ENCODE measurements at regions not wholly inside any gene's neighbourhood (a gene's known extent, or its start where the extent isn't known, plus 50 kb on each side); places are given as distances from the start of the nearest gene placed in this dataset.

GRCh38 chr10:89915021-89915420, 213.6 kb downstream of the KIF20B start:
- no peaks in the 10 kb centered on the region for H3K36me3 ChIP-seq
- no peak overlapping the region for H3K9ac ChIP-seq (ENCODE audit: low read depth in 2 of 2, low read length in 2 of 2)
- H3K27me3 ChIP-seq, result no peaks in the 10 kb centered on the region
- H3K4me1 ChIP-seq, result no peaks in the 10 kb centered on the region
- no peak overlapping the region for H3K4me3 ChIP-seq
- intact Hi-C loops (cut with DNase I), result no loop called here
- H3K9me3 ChIP-seq, result no peaks in the 10 kb centered on the region
- no peak for DNase-seq
- H3K27ac ChIP-seq, result no peak overlapping the region
- no peak for TF ChIP-seq CTCF (IDR thresholded peaks at IDR 0.05)

DNA sequence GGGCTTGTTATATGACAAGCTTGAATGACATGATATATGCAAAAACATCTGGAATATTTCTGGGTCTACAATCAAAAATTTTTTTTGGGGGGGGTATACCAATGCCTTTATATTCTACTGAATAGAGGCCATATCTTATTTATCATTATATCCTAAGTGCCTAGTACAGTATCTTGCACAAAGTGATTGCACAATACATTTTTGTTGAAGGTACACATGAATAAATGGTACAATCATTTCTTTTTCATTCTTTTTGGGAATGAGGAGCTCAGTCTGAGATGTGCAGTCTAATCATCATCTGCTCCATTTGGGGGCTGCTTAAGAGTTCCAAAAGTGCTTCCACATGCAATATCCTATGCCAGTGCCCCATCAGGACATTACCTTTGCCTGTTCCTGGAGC, 214.6 kb downstream of the KIF20B start:
- Histone ChIP-seq H3K27me3 (no peaks in the 10 kb centered on the region), H3K36me3 (no peaks in the 10 kb centered on the region), H3K27ac (no peak overlapping the region), H3K9me3 (no peaks in the 10 kb centered on the region), H3K9ac (ENCODE audit: low read depth in 2 of 2, low read length in 2 of 2) (no peak overlapping the region), H3K4me1 (no peaks in the 10 kb centered on the region), H3K4me3 (no peak overlapping the region)
- TF ChIP-seq CTCF (IDR thresholded peaks at IDR 0.05), result no peak
- no peak for DNase-seq
- intact Hi-C loops (cut with DNase I), result no loop called here

DNA sequence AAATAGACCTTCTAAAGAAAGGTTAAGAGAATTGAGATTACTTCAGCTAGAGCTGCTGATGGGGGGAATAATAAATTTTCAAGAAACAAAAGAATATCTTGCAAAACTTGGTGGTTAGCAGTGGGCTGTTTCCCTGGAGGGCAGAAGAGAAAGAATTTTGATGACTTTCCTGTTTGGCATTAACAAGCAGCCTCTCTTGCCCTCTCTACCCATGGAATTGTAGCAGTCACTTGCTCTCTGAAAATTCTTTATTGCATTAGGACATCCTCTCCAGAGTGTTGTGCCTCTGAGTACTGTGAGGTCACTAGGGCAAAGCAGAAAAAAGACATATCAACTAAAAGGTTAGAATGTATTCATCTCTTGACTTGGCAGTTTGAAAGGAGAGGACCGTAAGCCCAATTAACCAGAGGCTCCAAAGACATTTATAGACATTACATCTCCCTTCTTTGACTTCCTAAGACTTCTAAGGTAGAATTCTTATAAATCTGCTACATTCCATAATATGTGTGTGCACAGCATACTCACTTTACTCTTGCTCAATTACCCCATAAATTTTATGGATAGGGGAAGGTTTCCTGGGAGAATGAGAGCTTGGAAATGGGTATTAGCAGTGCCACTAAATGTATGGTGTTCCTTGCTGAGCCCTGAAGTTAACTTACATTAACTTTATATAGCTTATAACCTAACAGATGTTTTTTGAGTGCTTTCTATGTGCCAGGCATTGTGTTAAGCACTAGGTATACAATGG, 215.3 kb downstream of the KIF20B start:
- intact Hi-C loops (cut with DNase I), result no loop called here
- H3K36me3 ChIP-seq, result no peaks in the 10 kb centered on the region
- H3K4me3 ChIP-seq, result no peak overlapping the region
- no peak overlapping the region for H3K27ac ChIP-seq
- no peaks in the 10 kb centered on the region for H3K27me3 ChIP-seq
- no peak for DNase-seq
- no peak for TF ChIP-seq CTCF (IDR thresholded peaks at IDR 0.05)
- H3K9ac ChIP-seq (ENCODE audit: low read depth in 2 of 2, low read length in 2 of 2), result no peak overlapping the region
- no peaks in the 10 kb centered on the region for H3K9me3 ChIP-seq
- no peaks in the 10 kb centered on the region for H3K4me1 ChIP-seq

- H3K9ac ChIP-seq (ENCODE audit: low read depth in 2 of 2, low read length in 2 of 2), result no peak overlapping the region
- H3K4me1 ChIP-seq, result no peaks in the 10 kb centered on the region
- H3K9me3 ChIP-seq, result no peaks in the 10 kb centered on the region
- intact Hi-C loops (cut with DNase I), result no loop called here
- H3K27ac ChIP-seq, result no peak overlapping the region
- H3K36me3 ChIP-seq, result no peaks in the 10 kb centered on the region
- no peak overlapping the region for H3K4me3 ChIP-seq
- H3K27me3 ChIP-seq, result no peaks in the 10 kb centered on the region
- TF ChIP-seq CTCF (IDR thresholded peaks at IDR 0.05), result no peak
- no peak for DNase-seq
Observed at GRCh38 chr10:89921403-89921802, 220.0 kb downstream of the KIF20B start.

GRCh38 chr10:89923661-89924060, 222.3 kb downstream of the KIF20B start:
- Histone ChIP-seq H3K4me1 (no peaks in the 10 kb centered on the region), H3K4me3 (no peak overlapping the region), H3K27me3 (no peaks in the 10 kb centered on the region), H3K36me3 (no peaks in the 10 kb centered on the region), H3K9ac (ENCODE audit: low read depth in 2 of 2, low read length in 2 of 2) (no peak overlapping the region), H3K27ac (no peak overlapping the region), H3K9me3 (no peaks in the 10 kb centered on the region)
- TF ChIP-seq CTCF (IDR thresholded peaks at IDR 0.05), result no peak
- DNase-seq, result no peak
- intact Hi-C loops (cut with DNase I), result no loop called here
